NCI-H1092 treated with DMSO at 0.1 percent for 48 hours (cell line): ENCODE measurements at regions not wholly inside any gene's neighbourhood (a gene's known extent, or its start where the extent isn't known, plus 50 kb on each side); places are given as distances from the start of the nearest gene placed in this dataset.

ENCODE experiments used
- DNase-seq: peaks from one replicate; lab custom pipeline; 2025; lab: John Stamatoyannopoulos, UW

- DNase-seq, result no peak
These were observed 643.8 kb upstream of the KIRREL3 start for GRCh38 chr11:127644366-127644765.

GRCh38 chr11:127643268-127644058 is 642.9 kb upstream of the KIRREL3 start:
- no peak for DNase-seq

- DNase-seq, result peak; percentile 17
These were observed 640.2 kb upstream of the KIRREL3 start for GRCh38 chr11:127640561-127641451.

- no peak for DNase-seq
These were observed 639.3 kb upstream of the KIRREL3 start for GRCh38 chr11:127639916-127640315.

GRCh38 chr11:127632976-127633680 is 632.6 kb upstream of the KIRREL3 start:
- no peak for DNase-seq

GRCh38 chr11:127632546-127632945 is 632.0 kb upstream of the KIRREL3 start:
- DNase-seq, result no peak

- no peak for DNase-seq
These were observed 631.4 kb upstream of the KIRREL3 start for GRCh38 chr11:127631974-127632373.

GRCh38 chr11:127629200-127629599 is 628.6 kb upstream of the KIRREL3 start:
- DNase-seq, result no peak

GRCh38 chr11:127628458-127628785 is 627.9 kb upstream of the KIRREL3 start:
- no peak for DNase-seq

- peak; percentile 99 for DNase-seq
These were observed 627.3 kb upstream of the KIRREL3 start for GRCh38 chr11:127627629-127628457.

- DNase-seq, result no peak
These were observed 626.6 kb upstream of the KIRREL3 start for GRCh38 chr11:127627204-127627603.

GRCh38 chr11:127625402-127625801 is 624.8 kb upstream of the KIRREL3 start:
- no peak for DNase-seq

- peak; percentile 41 for DNase-seq
These were observed 623.8 kb upstream of the KIRREL3 start for GRCh38 chr11:127624306-127624856.

- DNase-seq, result no peak
These were observed 622.1 kb upstream of the KIRREL3 start for GRCh38 chr11:127622686-127623085.

- no peak for DNase-seq
These were observed 620.1 kb upstream of the KIRREL3 start for GRCh38 chr11:127620671-127621070.

- DNase-seq, result no peak
These were observed 619.4 kb upstream of the KIRREL3 start for GRCh38 chr11:127619946-127620345.

- no peak for DNase-seq
These were observed 618.2 kb upstream of the KIRREL3 start for GRCh38 chr11:127618721-127619120.

GRCh38 chr11:127616158-127616557 is 615.6 kb upstream of the KIRREL3 start:
- DNase-seq, result no peak

- no peak for DNase-seq
These were observed 612.0 kb upstream of the KIRREL3 start for GRCh38 chr11:127612607-127613006.

- DNase-seq, result no peak
These were observed 608.6 kb upstream of the KIRREL3 start for GRCh38 chr11:127609025-127609773.
